Lower lobe of right lung (tissue), 2 donors: ENCODE measurements at regions not wholly inside any gene's neighbourhood (a gene's known extent, or its start where the extent isn't known, plus 50 kb on each side); places are given as distances from the start of the nearest gene placed in this dataset.

Source experiments
- ATAC-seq, 2 donors: fragments of 200-7000 bp; cut with Tn5 transposase; one replicate each; pipeline ENCODE4 v1.9.1; 2020 to 2022; ENCODE audit warnings: mild to moderate bottlenecking in 2 of 2, moderate library complexity in 2 of 2
- DNase-seq: peaks from one replicate; pipeline ENCODE4 v3.0.0-alpha.2; 2020
- H3K27ac ChIP-seq: fragments of 200-600 bp; one replicate; pipeline ENCODE4 v1.8.0; 2022
- H3K27me3 ChIP-seq: fragments of 200-600 bp; one replicate; pipeline ENCODE4 v1.8.0; 2022; ENCODE audit warnings: low read depth
- H3K36me3 ChIP-seq: fragments of 200-600 bp; one replicate; pipeline ENCODE4 v1.8.0; 2022; ENCODE audit warnings: mild to moderate bottlenecking
- H3K4me1 ChIP-seq: fragments of 200-600 bp; one replicate; pipeline ENCODE4 v1.8.0; 2022
- H3K4me3 ChIP-seq: fragments of 200-600 bp; one replicate; pipeline ENCODE4 v1.8.0; 2022; ENCODE audit warnings: mild to moderate bottlenecking
- H3K9me3 ChIP-seq: fragments of 200-600 bp; one replicate; pipeline ENCODE4 v1.8.0; 2022
- intact Hi-C: fragments of 100-400 bp; cut with DNase I; formaldehyde crosslinking; loops from one replicate; pipeline ENCODE4 v1.11.0; 2022
- TF ChIP-seq, protein P1 (sequence below): fragments of 200-600 bp; IDR thresholded peaks from one replicate; pipeline ENCODE4 v1.8.0; 2022; ENCODE audit warnings: antibody characterized with exemption, mild to moderate bottlenecking
- donor health status: DM: no; HTN: yes; CAD: no; lungs with severe emphysema.

DNA sequence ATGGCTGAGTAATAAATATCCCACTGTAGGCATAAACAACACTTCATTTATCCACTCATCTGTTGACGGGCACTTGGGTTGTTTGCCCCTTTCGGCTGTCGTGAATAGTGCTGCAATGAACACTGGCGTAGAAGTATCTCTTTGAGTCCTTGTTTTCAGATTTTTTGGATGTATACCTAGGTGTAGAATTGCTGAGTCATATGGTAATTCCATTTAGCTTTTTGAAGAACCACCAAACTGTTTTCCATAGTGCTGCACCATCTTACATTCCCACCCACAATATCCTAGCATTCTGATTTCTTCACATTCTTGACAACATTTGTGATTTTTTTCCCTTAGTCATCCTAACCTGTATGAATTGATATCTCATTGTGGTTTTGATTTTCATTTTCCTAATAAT, 109.0 kb downstream of the NXNL2 start:
- Histone ChIP-seq H3K36me3 (no peaks in the 10 kb centered on the region), H3K9me3 (no peaks in the 10 kb centered on the region), H3K27ac (no peak overlapping the region), H3K27me3 (peaks cover 6% of the 10 kb centered on the region), H3K4me3 (no peak overlapping the region), H3K4me1 (no peaks in the 10 kb centered on the region)
- TF ChIP-seq, protein P1, sequence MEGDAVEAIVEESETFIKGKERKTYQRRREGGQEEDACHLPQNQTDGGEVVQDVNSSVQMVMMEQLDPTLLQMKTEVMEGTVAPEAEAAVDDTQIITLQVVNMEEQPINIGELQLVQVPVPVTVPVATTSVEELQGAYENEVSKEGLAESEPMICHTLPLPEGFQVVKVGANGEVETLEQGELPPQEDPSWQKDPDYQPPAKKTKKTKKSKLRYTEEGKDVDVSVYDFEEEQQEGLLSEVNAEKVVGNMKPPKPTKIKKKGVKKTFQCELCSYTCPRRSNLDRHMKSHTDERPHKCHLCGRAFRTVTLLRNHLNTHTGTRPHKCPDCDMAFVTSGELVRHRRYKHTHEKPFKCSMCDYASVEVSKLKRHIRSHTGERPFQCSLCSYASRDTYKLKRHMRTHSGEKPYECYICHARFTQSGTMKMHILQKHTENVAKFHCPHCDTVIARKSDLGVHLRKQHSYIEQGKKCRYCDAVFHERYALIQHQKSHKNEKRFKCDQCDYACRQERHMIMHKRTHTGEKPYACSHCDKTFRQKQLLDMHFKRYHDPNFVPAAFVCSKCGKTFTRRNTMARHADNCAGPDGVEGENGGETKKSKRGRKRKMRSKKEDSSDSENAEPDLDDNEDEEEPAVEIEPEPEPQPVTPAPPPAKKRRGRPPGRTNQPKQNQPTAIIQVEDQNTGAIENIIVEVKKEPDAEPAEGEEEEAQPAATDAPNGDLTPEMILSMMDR: no peak
- ATAC-seq: no peak
- no peak for DNase-seq
- intact Hi-C loops: no loop called here

DNA sequence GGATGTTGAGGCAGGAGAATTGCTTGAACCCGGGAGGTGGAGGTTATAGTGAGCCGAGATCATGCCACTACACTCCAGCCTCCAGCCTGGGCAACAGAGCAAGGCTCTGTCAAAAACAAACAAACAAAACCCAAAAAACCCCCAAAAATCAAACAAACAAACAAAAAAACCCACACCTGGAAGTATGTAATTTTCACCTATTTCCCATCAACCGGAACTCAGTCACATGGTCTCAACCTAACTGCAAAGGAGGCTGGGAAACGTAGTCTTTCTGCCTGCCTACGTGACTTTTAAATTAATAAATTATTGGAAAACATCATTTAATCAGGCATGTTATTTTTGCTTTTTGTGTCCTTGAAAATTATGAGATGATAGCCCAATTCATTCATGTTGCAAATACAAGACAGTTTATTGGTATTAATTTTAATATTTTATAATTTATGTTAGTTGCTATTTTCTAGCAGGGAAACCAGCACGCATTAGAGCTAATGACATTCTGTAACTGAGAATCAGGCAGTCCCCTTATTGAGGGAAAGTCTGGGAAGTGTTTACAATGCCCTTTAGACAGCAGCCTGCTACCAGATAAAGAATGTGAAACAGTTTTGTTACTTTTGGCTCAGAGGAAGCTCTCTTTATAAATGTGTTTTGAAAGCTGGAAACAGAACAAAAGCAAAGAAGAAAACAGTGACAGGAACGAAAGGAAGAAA, 110.3 kb downstream of the NXNL2 start:
- H3K27me3 ChIP-seq: peaks cover 6% of the 10 kb centered on the region
- no peaks in the 10 kb centered on the region for H3K9me3 ChIP-seq
- no peak for ATAC-seq
- TF ChIP-seq, protein P1: no peak
- no peaks in the 10 kb centered on the region for H3K4me1 ChIP-seq
- no peaks in the 10 kb centered on the region for H3K36me3 ChIP-seq
- intact Hi-C loops: no loop called here
- H3K4me3 ChIP-seq: no peak overlapping the region
- no peak for DNase-seq
- no peak overlapping the region for H3K27ac ChIP-seq

DNA sequence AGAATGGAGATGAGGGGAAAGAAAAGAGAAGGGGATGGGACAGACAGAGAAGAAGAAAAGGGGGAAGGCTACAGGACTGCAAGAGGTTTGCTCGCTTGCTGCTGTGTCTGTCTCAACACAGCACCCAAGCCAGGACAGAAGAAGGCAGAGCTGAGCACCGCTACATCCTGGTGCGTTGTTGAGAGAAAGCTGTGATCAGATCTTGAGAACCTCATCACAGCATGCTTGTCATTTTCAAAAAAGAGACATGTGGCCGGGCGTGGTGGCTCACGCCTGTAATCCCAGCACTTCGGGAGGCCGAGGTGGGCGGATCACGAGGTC, 110.9 kb downstream of the NXNL2 start:
- H3K27ac ChIP-seq: no peak overlapping the region
- no peak for DNase-seq

DNA sequence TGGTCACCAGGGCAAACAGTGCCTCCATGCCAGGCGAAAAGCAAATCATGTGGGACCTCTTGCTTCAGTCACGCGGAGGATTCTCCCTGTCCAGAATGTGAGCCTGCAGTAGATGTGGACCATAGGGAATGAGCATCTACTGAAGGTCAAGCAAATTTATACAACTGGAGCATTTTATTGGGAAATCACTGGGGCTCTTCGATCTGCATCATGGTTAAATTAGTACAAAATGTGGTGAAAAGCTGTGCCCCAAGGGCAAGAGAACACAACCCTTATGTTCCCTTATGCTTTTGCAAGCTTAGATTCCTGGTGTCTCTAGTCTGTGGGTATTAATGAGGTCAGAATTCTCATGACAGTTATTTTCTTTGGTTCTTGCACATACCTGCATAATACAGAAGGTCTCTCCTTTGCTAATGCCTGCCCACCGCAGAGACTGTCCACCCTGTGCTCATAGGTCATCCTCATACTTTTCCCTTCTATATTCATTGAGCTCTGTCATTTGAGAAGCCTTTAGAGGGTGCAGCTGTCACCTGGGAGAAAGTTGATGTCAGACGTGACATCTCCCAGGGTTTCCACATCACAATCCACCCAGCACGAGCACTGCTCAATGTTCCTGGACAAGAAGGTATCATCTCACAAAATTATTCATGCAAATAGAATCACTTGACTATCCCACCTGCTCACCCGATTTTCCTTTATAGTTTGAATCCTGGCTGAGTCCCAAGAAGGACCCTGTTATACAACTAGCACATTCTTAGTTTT, 111.7 kb downstream of the NXNL2 start:
- no peak for DNase-seq
- intact Hi-C loops: no loop called here
- TF ChIP-seq, protein P1: no peak
- no peak overlapping the region for H3K27ac ChIP-seq
- no peak overlapping the region for H3K4me3 ChIP-seq
- peaks cover 3% of the 10 kb centered on the region for H3K27me3 ChIP-seq
- no peaks in the 10 kb centered on the region for H3K36me3 ChIP-seq
- H3K4me1 ChIP-seq: no peaks in the 10 kb centered on the region
- H3K9me3 ChIP-seq: no peaks in the 10 kb centered on the region
- no peak for ATAC-seq

More for the DNA sequence above, 110.9 kb downstream of the NXNL2 start:
- ATAC-seq: no peak
- H3K9me3 ChIP-seq: no peaks in the 10 kb centered on the region
- H3K4me3 ChIP-seq: no peak overlapping the region
- H3K36me3 ChIP-seq: no peaks in the 10 kb centered on the region
- no peaks in the 10 kb centered on the region for H3K4me1 ChIP-seq
- intact Hi-C loops: no loop called here
- H3K27me3 ChIP-seq: peaks cover 6% of the 10 kb centered on the region
- TF ChIP-seq, protein P1: no peak

DNA sequence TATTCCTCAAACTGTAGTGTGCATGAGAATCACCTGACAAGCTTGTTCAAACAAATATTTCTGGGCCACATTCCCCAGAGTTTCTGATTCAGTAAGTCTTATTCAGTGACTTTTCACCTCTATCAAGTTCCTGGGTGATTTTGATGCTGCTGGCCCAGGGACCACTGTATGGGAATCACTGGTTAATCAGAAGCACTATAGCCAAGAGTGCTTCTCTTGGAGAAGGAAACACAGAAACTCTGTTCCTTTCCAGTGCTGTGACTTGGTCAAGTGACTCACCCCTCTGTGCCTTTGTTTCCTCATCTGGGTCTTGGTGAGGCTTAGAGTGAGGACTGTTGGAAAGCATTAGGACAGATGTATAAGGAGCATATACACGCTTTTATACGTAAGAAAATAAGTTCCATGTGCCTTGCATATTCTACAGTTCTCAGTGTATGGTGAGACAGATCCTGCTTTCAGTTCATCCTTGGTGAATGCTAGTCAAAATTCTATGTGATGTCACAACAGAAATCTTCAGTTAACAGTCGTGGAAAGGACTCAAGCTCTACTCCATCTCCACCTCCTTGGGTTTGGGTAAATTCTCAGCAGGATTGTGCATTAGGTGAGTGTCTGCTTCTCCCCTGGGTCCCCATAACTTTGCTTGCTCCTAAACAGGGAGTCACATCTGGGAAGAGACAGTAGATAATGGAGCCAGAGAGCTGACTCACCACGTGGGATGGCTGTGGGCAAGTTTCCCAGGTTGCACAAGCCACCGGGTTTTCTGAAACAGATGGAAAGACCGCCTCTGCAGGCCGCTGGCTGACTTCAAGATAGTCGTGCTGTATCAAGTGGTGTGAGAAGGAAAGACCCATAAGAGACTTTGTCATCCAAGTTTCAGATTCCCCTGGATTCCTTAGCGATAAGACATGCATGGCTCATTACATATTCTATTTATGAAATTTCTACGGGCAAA, 117.0 kb downstream of the NXNL2 start:
- TF ChIP-seq, protein P1: no peak
- Histone ChIP-seq H3K27me3 (no peaks in the 10 kb centered on the region), H3K4me3 (no peak overlapping the region), H3K27ac (no peak overlapping the region), H3K4me1 (peaks cover 8% of the 10 kb centered on the region), H3K36me3 (no peaks in the 10 kb centered on the region), H3K9me3 (no peaks in the 10 kb centered on the region)
- ATAC-seq (peak; percentile 65 to 67), DNase-seq (peak; percentile 59)
- intact Hi-C loops: no loop called here
